GM21717 (cell line): ENCODE measurements at regions not wholly inside any gene's neighbourhood (a gene's known extent, or its start where the extent isn't known, plus 50 kb on each side); places are given as distances from the start of the nearest gene placed in this dataset.
"Not testable (repeated sequence)": the region's sequence is repeated elsewhere in the genome, so short reads cannot be mapped to it uniquely, and the experiment has no call there.

ENCODE experiments used
- ATAC-seq: cut with Tn5 transposase; IDR thresholded peaks from one replicate; pipeline ENCODE4 v1.9.1; 2021; ENCODE audit warnings: mild to moderate bottlenecking, moderate library complexity; ENCODE audit not compliant: unreplicated experiment

DNA sequence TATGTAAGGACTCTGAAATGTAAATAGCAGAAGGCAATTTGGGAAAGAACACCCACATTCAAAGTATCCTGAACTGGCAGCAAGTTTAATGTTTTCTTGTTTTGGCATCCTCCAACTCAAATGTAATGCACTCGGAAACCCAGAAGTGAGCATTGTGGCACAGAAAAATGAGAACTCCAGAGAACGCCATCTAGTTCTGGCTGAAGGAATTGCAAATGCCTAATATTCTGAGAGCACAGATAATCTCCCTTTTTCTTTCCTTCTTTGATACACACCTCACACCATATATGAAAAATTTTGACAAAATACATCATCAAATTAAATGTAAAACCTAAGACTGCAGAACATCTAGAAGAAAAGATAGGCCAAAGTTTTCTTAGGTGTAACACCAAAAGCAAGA lies 52.1 kb downstream of the PWWP3B start:
- ATAC-seq: no peak

- no peak for ATAC-seq
Observed at GRCh38 chrX:106243376-106243775, 75.3 kb downstream of the PWWP3B start.

- ATAC-seq: no peak
Observed at GRCh38 chrX:106246511-106246910, 78.4 kb downstream of the PWWP3B start.

DNA sequence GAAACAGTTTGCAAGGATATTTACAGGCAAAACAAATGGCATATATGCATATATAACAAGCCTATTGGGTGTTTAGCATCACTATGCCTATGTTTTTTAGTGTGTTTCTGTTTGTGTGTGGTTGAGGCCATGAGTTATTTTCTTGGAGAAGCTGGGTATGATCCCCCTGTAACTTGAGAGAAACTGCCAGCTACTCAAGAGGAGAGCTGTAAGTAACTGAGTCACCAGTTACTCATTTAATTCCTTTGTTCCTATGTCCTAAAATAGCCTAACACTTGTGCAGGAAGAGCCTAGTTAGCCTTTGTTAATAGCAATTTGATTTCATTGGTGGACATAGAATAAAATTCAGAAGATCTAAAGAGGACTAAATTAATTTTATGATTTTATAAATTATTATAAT lies 79.1 kb downstream of the PWWP3B start:
- ATAC-seq: no peak

DNA sequence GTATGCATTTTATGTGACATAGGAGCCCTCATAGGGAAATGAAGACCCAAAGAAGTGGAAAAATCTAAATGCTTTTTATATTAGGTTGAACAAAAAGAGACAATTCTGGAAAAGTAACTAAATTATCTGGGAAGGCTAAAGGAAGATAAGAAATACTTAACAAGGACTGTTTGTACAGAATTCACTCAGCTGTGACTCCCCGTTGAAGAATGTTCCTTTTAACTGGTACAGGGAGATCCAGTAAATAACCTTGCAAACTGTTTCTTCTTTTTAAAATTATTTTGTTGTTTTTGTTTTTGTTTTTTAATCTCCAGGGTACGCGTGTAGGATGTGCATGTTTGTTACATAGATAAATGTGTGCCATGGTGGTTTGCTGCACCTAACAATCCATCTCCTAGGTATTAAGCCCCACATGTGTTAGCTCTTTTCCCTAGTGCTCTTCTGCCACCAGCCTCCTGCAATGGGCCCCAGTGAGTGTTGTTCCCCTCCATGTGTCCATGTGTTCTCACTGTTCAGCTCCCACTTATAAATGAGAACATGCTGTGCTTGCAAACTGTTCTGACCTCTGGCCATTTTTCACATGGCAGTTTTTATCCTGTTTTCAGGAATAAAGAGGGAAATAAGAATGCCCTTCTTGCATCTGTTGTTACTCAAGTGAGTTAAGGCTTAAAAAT lies 81.7 kb downstream of the PWWP3B start:
- no peak for ATAC-seq

GRCh38 chrX:106263817-106264216 lies 95.7 kb downstream of the PWWP3B start:
- no peak for ATAC-seq

DNA sequence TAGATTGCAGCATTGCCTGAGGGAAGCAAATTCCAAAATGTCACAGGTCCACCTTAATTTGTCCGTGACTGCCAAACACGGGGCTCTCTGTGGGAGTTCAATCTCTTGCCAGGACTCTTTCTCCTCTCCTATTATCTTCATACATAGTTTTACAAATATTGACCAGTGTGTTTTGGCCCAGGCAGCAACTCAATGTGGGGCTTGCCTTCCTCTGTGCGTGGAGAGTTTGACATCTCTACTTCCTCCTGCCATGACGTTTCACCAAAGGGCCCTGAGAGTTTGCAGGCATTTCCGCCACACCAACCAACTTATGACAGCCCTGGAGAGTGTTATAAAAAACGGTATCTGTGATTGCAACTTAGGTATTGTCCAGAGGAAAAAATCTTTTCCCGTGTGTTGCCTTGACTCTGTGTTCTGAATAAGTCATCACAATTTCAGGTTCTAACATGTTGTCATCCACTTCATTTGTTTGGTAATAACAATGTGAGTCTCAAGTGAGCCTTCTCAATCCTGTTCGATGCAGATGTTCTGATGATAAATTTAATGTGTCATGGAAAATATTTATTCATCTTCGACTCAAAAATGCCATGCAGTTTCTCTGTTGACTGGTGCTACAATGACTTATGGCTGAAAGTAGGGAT lies 106.0 kb downstream of the PWWP3B start:
- not testable (repeated sequence) for ATAC-seq

DNA sequence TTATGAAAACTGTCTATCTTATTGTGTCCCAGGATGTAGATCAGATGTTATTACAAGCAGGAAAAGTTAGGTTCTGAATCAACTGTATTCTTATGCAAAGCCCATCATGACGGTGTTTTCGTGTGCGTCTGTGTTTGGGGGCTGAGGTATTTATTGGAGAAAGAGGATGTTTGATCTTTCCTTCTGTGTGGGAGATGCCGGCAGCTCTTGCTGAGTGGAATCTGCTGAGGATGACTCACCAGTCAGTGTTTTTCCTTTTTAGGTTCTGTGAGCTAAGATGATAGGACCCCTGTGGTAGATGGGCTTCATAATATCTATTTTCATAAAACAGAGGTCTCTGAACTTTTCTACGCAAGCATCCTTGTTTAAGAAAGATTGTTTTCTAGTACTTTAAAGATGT lies 107.1 kb downstream of the PWWP3B start:
- ATAC-seq: not testable (repeated sequence)

- no peak for ATAC-seq
Observed at GRCh38 chrX:106278951-106279350, 110.8 kb downstream of the PWWP3B start.

- ATAC-seq: no peak
Observed at GRCh38 chrX:106281383-106281782, 113.3 kb downstream of the PWWP3B start.

- no peak for ATAC-seq
Observed at GRCh38 chrX:106283841-106284240, 115.7 kb downstream of the PWWP3B start.

DNA sequence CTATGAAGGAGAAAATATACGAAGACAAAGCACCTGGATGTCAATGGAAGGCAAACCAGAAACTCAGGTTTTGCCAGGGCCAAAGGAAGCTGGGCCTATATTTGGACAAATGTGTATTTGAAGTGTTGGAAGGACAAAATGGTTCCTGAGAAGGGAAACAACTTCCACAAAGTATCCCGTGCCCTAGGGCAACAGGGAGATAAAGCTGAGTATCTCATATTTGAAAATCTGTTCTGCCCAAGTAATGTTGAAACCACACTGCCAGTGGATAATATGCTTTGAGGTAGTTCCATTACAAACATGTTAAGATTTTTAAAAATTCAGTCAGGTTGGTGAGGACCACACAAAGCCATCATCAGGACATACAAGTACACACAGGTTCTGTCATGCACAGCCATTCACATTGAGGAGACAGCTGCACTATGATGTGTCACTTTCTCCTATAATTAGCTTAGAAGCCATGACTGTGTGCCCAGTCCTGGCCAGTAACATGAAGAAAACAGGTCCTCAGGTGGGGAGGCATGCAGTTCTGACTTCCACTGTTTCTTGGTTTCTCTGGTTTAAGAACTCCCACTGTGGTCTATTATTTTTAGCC lies 116.4 kb downstream of the PWWP3B start:
- no peak for ATAC-seq

DNA sequence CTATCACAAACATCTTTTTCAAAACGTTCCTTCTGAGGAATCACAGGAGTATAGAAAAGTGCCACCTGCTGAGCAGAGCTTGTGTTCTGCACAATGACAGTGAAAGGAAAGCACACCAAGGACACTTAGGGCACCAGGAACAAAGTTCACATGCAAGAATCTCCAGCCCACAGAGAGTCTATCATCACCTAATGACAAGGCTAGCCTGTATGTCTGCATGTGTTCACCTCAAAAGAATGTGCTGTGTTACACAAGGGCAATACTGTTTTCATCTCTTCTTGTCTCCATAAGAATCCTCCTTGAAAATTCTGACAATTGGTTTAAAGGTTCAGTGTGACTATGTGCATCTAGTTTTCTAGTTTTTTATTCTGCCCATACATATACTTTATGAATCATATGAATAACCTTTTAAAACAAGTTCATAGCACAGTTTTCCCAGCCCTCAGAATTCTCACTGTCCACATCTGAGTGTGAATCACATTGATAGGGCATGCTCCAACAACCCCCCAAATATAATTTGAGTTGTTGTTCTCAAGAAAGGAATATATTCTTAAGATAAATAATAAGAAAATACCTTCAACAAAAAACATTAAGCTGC lies 118.0 kb downstream of the PWWP3B start:
- no peak for ATAC-seq

- not testable (repeated sequence) for ATAC-seq
Observed at GRCh38 chrX:106290778-106291177, 122.7 kb downstream of the PWWP3B start.

GRCh38 chrX:106291779-106292390 lies 123.8 kb downstream of the PWWP3B start:
- ATAC-seq: not testable (repeated sequence)

GRCh38 chrX:106300239-106300638 lies 132.1 kb downstream of the PWWP3B start:
- no peak for ATAC-seq

DNA sequence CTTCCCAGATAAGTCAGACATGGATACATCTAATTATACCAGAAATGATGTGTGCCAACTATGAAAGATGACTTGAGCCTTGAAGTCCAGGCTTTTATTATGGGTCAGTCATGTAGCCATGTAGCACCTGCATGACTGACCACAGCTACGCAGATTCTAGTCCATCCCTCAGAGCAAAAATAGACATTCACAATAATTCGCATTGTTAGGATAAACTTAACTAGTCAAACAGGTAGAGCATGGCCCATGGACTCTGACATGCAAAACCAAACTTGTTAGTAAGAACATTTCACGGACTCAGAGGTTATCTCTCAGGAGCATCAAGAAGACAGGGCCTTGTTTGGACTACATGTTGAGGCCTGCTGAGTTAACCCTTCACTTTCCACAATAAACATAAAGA lies 132.6 kb downstream of the PWWP3B start:
- ATAC-seq: no peak

DNA sequence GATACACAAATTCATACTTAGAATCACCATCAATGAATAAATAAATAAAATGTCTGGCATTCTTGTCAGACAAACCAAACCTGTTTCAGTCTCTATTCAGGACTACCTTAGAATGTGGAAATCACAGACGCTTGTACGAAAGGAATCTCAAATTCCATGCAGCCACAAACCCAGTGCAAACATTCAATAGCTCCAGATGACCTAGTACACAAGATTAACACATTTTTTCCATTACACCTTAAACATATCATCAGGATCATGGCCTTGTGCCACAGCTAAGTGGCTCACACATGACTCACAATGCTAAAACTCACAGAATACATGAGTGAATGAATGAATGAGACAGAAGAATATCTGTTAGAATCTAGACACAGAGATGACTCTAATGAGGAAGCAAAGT lies 134.2 kb downstream of the PWWP3B start:
- ATAC-seq: no peak

- ATAC-seq: no peak
Observed at GRCh38 chrX:106306391-106306947, 138.4 kb downstream of the PWWP3B start.

DNA sequence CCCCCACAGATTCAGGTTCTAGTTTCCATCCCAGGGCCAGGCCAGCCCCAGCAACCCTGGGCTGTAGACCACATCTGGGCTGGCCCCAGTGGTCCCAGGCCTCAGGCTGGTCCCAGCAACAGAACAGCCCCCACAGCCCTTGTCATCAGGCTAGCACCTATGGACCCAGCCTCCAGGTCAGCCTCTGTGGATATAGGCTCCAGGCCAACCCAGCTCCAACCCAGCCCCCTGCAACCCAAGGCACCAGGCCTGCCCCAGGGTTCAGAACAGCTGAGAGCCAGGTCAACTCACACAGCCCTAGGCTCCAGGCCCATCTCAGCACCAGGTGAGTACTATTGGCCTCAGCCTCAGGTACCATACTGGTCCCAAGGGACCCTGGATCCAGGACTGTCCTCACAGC lies 155.3 kb downstream of the PWWP3B start:
- no peak for ATAC-seq

DNA sequence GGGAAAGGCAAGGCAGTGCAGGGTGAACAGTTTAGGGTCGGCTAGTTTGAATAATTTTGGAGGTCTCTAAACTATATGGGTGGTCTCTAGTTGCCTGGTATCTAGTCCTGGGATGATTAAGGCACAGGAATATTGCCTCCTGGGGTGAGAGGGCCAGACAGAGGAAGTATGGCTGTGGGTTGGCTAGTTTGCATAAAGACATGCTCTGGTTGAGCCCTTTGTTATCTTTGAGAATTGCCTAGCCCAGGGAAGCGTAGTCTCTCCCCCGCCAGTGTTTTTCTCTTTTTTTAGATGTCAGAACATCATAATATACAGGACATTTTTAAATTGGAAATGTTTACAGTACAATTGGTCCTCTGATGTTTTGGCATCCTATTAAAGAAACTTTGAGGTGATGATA lies 163.5 kb downstream of the PWWP3B start:
- no peak for ATAC-seq
